GM12892 (cell line): ENCODE measurements at regions not wholly inside any gene's neighbourhood (a gene's known extent, or its start where the extent isn't known, plus 50 kb on each side); places are given as distances from the start of the nearest gene placed in this dataset.

ENCODE experiments used
- DNase-seq: peaks from one replicate; pipeline ENCODE4 v3.0.0; 2011; ENCODE audit not compliant: insufficient read length
- FAIRE-seq: peaks from 2 replicates; lab custom pipeline; 2011; peaks lifted over from hg19 to GRCh38; lab: Jason Lieb, UNC
- POLR2A ChIP-seq: IDR thresholded peaks from 2 replicates; pipeline ENCODE4 v1.6.1; 2011; ENCODE audit warnings: low read depth, low read length, control low read depth
- POLR2AphosphoS5 ChIP-seq: IDR thresholded peaks from 2 replicates; pipeline ENCODE4 v1.6.1; 2011; ENCODE audit warnings: low read depth, low read length, control low read depth
- TAF1 ChIP-seq: IDR thresholded peaks from 2 replicates; pipeline ENCODE4 v1.6.1; 2011; ENCODE audit warnings: low read depth, mild to moderate bottlenecking, control low read depth, low read length, borderline replicate concordance

DNA sequence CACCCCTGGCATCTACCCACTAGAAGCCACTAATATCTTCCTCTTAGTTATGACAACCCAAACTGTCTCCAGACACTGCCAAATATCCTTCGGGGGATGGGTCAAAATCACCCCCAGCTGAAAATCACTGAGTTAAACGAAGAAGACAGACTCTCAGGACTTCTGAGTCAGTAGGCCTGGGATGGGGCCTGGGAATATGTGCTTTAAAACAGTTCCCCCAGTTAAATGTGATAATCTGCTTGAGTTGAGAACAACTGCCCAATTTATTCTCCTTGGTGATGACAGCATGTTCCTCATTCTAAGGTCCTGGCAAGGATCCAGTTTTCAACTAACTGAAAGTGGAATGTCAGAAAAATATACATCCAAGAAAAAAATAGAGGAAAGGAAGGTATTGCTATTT, 52.4 kb downstream of the CBLL2 start:
- no peak for TF ChIP-seq POLR2A
- TF ChIP-seq TAF1 = no peak
- no peak for DNase-seq
- FAIRE-seq = no peak

DNA sequence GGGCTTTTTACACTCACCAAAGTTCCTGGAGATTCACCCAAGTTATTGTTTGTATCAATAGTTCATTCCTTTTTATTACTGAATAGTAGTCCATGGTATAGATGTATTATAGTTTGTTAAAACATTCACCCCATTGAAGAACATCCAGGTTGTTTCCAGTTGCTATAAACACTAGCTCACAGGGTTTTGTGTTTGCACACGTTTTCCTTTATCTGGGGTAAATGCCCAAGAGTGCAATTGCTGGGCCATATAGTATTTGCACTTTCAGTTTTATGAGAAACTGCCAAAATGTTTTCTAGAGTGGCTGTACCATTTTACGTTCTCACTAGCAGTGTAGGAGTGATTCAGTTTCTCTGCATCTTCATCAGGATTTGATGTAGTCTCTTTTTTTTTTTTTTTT, 57.1 kb downstream of the CBLL2 start:
- TF ChIP-seq TAF1 = no peak
- TF ChIP-seq POLR2A = no peak
- TF ChIP-seq POLR2AphosphoS5 = no peak
- DNase-seq (no peak), FAIRE-seq (no peak)

DNA sequence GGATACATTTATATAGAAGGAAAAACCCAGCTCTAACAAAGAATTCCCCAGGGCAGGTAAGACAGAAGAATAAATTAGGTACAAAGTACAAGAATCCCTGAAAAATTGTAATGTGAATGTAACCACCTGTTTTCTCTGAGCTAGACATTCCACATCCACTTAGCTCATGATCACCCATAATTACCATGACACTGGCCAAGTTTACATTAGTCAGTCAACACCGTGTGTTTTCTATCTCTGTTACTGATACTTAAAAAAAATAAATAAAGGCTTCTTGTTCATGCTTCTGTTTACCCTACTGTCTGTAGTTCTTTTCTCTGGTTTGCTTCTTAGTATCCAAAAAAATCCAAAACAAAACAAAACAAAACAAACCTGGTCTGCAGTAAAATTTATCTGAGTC, 66.0 kb downstream of the CBLL2 start:
- no peak for DNase-seq
- FAIRE-seq = no peak
- no peak for TF ChIP-seq POLR2A
- no peak for TF ChIP-seq POLR2AphosphoS5
- no peak for TF ChIP-seq TAF1

DNA sequence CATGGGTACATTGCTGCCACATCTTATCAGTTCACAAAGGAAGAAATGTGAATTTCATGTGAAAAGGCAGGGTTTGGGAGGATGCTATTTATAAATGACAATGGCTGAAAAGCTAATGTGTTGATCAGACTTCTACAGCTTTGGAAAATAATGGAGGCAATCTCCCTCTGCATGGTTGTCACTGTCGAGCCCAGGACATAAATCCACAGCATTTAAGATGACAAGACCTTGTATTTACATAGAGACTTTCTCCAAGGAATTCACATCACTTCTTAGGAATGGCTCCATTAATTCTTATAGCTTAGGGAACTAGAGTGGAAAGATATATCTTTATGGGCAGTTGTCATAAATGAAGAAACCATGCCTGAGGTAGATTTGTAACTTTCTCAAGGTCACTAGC, 66.7 kb downstream of the CBLL2 start:
- no peak for TF ChIP-seq TAF1
- TF ChIP-seq POLR2A = no peak
- no peak for TF ChIP-seq POLR2AphosphoS5
- DNase-seq = no peak
- FAIRE-seq = no peak

DNA sequence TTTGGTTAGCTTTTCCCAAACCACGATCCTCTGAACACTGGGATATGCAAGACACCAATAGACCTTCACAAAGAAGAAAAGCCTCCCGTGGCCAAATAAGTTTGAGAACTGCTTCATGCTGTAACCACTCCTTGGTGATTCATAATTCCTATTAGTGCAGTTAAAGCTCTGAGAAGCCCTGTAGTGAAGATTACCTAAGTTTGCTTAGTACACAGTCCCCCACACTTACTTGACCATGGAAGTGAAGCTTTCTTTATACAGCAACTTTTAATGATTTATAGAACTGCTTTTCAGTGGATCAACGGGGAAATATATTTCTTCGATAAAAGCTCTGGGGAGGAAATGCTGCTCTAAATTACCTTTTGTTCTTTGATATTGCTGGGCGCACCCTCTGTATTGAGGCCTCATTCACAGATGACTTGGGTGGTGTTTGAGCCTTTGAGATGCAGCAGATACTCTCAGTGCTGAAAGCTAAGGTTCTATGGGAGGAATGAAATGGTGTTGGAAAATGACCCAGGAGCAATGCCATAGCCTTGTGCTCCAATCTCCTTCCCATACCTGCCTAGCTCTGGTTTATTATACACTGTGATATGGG, 67.4 kb downstream of the CBLL2 start:
- no peak for TF ChIP-seq TAF1
- no peak for TF ChIP-seq POLR2AphosphoS5
- no peak for TF ChIP-seq POLR2A
- no peak for DNase-seq
- no peak for FAIRE-seq

DNA sequence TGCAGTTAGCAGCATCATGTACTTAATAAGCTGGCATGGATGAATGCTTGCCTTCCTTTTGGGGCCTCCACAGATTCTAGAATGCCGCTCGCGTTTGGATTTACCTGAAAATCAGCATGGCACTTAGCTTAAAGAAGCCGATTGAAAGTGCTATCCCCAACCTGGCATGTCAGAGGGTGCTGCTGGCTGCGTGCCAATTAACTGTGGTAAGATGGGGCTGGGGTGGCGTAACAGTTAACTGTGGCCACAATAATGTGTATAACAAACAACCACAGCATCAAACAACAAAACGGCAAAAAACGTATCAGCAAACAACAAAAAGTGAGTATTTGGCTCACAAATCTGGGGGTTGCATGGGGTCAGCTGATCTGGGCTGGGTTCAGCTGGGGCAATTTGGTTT, 70.5 kb downstream of the CBLL2 start:
- TF ChIP-seq POLR2AphosphoS5 (no peak), POLR2A (no peak), TAF1 (no peak)
- no peak for FAIRE-seq
- DNase-seq = no peak

DNA sequence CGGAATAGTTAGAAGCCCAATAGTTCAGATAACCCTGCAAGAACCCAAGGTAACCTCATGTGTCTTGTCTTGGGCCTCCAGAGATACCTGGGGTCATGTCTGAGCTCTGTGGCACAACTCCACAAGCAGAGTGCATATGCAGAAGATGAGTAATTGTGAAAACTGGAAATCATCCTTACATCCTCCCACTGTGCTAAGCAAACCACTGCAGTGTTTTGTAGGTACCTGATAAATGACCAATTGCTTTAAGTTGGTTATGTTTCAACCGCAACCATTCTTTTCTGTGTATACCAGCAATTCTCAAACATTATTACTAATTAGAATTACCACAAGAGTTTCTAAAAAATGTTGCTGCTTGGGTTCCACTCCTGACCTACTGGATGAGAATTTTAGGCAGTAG, 73.2 kb downstream of the CBLL2 start:
- FAIRE-seq (no peak), DNase-seq (no peak)
- TF ChIP-seq TAF1 = no peak
- TF ChIP-seq POLR2AphosphoS5 = no peak
- no peak for TF ChIP-seq POLR2A

DNA sequence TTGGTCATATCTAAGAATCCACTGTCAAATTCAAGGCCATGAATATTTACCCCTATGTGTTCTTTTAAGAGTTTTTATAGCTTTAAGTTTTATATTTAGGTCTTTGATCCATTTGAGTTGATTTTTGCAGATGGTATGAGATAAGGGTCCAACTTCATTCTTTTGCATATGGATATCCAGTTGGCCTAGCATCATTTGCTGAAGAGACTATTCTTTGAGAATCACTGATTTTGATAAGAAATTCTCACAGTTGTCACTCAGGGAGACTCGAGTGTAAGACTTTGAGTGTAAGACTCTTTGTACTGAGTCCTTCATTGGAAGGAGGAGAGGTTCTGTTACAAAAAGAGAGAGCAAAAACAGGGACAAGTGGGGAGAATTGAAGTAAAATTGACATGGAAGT, 74.8 kb downstream of the CBLL2 start:
- DNase-seq (no peak), FAIRE-seq (no peak)
- TF ChIP-seq POLR2A = no peak
- no peak for TF ChIP-seq TAF1
- TF ChIP-seq POLR2AphosphoS5 = no peak

DNA sequence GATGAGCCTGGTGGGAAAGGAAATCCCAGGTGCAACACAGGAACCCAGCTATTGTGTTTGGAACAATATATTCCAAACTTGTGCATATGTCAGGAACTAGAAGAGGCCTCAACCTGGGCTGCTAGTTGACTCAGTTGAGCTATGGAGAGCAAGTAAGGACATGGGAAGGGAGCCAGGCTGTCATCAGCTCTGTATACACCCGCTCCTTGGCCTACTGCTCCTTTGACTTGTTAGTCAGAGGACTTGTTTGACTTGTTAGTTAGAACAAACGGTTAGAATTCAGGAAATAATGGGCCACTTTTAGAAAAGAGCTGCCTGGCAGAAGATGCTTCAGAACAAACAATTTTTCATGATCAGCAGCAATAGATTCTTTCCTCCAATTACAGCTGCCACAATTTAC, 76.4 kb downstream of the CBLL2 start:
- TF ChIP-seq POLR2AphosphoS5 = no peak
- TF ChIP-seq POLR2A = no peak
- no peak for TF ChIP-seq TAF1
- no peak for DNase-seq
- no peak for FAIRE-seq

DNA sequence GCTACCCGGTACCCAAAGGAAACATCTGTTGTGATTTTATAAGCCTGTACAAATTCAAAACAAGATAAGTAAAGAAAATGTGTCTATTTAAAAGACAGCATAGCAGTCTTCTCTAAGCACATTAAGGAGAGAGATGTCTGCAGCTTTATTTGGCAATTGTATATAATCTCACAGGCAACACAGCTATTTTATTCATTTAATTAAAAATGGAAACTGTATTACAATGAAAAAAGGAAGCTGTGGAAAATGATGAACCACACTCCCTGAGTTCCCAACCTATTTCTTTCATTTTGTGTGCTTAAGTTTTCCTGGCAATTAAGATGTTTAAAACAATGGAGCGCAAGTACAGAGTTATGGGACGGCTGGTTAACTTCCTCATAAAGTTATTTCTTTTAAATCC, 78.4 kb downstream of the CBLL2 start:
- FAIRE-seq (no peak), DNase-seq (no peak)
- TF ChIP-seq TAF1 (no peak), POLR2AphosphoS5 (no peak), POLR2A (no peak)

DNA sequence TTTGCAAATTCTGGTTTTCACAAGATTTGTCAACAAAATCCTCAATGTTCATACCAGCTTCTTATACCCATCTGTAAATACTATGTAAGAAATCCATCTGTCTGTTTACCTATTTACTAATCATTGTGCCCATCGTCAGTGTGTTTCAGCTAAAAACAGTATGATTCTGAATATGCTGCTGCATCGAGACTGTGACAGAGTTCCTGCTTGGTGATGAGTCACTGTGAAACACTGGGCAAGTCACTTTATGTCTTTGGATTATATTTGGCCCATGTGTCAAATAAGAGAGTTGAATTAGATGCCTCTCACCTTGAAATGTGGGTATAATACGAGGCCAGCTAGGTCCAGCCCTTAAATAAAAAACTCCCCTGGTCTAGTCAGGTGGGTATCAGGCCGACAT, 79.3 kb downstream of the CBLL2 start:
- no peak for DNase-seq

DNA sequence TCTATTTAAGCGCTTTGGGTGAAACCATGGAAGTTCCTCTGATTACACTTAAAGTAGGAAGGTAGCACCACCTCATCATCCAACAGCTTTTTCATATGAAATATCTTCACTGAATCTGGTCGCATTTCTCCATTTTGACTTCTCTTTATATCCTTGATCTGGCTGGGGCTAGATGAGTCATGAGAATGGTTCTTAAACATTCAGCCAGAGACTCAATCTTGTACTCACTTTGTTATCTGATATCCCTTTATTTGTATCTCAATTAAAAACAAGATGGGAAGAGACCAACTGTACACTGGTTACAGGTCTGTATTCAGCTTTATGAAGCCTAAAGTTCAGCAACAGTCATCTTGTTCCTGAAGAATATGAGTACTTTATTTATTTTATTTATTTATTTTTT, 84.9 kb downstream of the CBLL2 start:
- TF ChIP-seq POLR2A (no peak), TAF1 (no peak), POLR2AphosphoS5 (no peak)
- FAIRE-seq (no peak), DNase-seq (no peak)

More for the DNA sequence above, 79.3 kb downstream of the CBLL2 start:
- FAIRE-seq = no peak
- no peak for TF ChIP-seq TAF1
- TF ChIP-seq POLR2A = no peak
- TF ChIP-seq POLR2AphosphoS5 = no peak
